NCI-H1436 (cell line): ENCODE measurements at regions not wholly inside any gene's neighbourhood (a gene's known extent, or its start where the extent isn't known, plus 50 kb on each side); places are given as distances from the start of the nearest gene placed in this dataset.
A peak's percentile ranks its signal among the peaks of the same experiment; 100 is the strongest.

ENCODE experiments used
- DNase-seq: peaks from one replicate; lab custom pipeline; 2025; lab: John Stamatoyannopoulos, UW

DNA sequence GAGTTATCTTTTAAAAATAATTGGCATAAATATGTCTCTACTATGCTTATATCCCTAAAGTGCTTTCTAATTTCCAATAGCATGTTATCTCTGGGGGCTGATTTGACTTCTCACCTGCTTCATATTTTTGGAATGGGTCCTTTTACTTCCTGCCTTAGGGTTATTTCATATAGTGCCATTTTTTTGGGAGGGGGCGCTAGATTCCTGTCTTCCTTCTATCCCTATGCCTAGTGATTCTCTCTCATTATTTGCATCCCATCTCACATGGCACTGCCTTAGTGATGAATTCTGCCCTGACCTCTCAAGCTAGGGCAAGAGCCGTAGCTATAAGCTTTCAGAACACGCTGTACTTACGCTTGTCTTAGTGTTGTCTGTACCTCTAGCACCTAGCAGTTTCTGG lies 150.3 kb upstream of the SLITRK3 start:
- no peak for DNase-seq

DNA sequence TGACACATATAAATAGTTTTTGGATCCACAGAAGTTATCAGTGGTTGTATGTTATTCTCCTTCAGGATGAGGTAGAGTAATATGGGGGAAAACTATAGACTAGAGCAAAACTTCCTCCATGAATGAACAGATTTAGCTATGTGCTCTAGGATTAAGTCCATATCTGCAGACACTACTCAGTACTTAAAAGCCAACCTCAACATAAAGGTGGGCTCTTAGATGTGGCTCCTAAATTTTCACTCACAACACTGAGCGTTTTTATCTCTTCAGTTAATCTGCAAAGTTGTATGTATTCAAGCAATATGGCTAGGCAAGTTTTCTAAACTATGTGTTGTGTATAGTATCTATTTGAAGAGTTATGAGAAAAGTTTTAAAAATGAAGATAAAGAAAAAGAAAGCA lies 147.0 kb upstream of the SLITRK3 start:
- no peak for DNase-seq

DNA sequence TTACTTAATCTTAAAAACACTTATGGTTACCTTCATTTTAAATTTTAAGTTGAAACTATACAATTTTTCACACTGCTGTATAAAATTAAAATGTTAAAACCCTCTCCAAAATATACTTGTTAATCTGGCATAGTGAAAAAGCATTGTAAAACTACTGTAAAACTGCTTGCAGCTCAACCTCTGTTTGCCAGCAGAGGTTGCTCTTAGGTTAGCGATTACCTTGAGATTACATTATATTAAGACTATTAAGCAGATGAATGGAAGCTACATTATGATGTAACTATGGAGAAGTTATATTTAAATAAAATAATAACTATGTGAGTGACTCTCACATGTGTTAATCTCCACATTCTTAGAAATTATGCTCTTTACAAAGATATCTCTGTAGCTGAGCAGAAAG lies 143.6 kb upstream of the SLITRK3 start:
- DNase-seq: peak; percentile 1

DNA sequence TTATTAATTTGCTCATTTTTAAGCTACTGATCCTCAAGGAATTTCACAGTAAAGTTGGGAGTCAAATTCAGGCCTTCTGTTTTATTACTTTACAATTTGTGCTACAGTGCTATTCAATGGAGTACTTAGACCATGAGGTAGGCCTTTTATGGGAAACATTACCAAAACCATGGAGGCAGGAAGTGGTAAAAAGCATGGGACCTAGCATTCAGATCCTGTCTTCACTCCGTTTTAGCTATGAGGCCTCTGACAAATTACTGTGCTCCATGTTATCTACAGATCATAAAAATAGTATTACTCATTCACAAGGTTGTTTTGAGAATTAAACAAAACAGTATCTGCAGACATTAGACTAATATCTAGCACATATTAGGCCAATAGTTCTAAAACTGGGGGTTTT lies 140.6 kb upstream of the SLITRK3 start:
- no peak for DNase-seq
